ENCODE measurements at regions not wholly inside any gene's neighbourhood (a gene's known extent, or its start where the extent isn't known, plus 50 kb on each side); places are given as distances from the start of the nearest gene placed in this dataset.

DNA sequence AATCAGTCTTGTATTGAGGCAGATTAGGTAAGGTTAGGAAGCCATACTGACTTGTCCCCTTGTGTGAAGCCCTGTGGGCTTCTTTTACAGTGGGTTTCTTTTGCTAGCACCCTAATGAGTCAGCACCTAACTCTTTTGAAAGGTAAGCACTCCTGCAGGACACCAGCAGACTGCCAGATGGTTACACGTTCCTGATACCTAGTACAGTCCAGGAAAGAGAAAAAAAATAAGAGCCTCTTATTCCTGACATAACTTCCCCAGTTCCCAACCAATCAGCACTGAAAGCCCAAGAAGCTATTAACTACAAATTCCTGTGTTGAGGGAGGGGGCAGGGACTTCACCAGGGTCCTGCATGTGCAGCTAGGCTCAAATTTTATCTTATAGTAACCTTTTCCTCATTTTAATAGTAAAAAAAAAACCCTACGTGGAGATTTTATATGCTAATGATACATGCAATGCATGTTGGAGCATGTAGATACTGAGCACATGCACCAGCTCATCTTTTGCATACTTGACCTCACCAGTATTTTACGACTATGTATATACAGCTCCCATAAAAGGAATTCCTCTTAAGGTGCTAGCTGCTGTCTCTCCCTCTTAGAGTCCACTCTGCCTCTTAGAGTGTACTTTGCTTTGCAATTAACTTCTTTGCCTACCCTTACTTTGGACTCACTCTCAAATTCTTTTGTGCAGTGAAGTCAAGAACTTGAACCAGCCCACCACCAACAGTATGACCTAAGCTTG is 84.7 kb upstream of the RORB start:
- TF ChIP-seq, protein P1, sequence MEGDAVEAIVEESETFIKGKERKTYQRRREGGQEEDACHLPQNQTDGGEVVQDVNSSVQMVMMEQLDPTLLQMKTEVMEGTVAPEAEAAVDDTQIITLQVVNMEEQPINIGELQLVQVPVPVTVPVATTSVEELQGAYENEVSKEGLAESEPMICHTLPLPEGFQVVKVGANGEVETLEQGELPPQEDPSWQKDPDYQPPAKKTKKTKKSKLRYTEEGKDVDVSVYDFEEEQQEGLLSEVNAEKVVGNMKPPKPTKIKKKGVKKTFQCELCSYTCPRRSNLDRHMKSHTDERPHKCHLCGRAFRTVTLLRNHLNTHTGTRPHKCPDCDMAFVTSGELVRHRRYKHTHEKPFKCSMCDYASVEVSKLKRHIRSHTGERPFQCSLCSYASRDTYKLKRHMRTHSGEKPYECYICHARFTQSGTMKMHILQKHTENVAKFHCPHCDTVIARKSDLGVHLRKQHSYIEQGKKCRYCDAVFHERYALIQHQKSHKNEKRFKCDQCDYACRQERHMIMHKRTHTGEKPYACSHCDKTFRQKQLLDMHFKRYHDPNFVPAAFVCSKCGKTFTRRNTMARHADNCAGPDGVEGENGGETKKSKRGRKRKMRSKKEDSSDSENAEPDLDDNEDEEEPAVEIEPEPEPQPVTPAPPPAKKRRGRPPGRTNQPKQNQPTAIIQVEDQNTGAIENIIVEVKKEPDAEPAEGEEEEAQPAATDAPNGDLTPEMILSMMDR (IDR thresholded peaks at IDR 0.05): no peak
- no peak for TF ChIP-seq POLR2A (IDR thresholded peaks at IDR 0.05)

Data from testis (tissue), 2 donors.